ENCODE measurements at regions not wholly inside any gene's neighbourhood (a gene's known extent, or its start where the extent isn't known, plus 50 kb on each side); places are given as distances from the start of the nearest gene placed in this dataset.

DNA sequence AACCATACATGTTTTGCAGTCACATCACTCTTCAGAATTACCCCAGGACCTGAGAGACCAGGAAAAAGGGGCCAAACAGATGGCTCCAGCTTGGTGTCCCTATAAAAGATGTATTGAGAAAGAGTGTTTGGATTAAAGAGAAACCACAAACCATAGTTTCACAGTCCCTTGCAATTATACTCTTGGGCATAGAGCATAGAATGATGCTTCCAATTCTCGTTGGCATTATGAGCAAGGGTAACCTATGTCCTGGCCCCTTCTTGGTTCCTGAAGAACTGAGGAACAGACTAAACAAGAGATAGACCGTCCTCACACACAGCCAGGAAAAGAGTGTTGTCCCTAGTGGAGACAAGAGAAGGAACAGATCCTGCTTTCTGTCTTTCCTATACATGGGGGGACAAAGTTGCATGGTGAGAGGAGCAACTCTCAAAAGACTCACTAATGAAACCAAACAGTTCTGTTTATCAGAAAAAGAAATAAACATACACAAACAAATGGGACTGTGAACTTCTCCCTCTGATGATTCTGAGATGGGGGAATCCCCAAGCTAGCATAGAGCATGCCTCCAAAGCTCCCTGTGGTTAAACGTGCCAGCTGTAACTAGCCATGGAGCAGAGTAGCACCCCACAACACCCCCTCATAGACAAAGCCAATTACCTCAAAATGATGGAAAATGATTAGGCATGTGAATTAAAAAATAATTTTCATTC, 908.6 kb downstream of the NTRK3 start:
- no peak for DNase-seq

- no peak for DNase-seq
Measured at GRCh38 chr15:87345961-87346360, 910.6 kb downstream of the NTRK3 start.

DNA sequence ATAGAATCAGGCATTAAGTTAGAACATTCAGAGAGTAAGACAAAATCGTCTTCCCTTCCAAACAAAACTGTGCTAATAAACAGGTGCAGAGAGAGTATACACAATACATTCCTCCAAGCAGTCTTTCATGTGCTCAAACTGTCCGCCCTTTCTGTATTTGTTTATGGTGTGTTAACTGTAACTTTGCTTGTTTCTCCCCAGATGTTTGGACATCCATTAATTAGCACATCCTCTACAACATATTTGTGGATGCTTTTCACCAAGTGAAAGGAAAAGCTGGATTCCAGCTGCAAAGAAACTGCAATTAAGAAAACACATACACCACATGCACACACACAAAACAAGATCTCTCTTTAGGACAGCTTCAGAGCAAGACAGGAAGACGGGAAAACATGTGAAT, 912.6 kb downstream of the NTRK3 start:
- DNase-seq: no peak

DNA sequence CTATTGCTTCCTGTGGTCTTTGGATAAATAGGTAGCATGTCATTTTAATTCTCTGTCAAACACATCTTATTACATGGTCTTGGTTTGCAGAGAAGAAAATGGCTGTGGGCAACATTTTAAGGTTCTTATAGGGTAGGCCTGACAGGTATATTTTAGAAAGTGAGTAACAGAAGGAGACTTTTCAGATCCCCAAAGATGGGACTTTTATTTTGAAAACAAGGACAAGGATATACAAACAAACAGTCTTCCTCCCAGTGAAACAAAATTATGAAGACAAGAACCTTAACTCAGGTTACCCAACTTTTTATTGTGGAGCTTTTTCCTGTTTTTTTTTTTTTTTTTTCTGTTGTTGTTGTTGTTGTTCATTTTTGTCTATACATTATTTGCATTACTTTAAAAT, 916.2 kb downstream of the NTRK3 start:
- no peak for DNase-seq

GRCh38 chr15:87326269-87326668, 930.3 kb downstream of the NTRK3 start:
- DNase-seq: no peak

DNA sequence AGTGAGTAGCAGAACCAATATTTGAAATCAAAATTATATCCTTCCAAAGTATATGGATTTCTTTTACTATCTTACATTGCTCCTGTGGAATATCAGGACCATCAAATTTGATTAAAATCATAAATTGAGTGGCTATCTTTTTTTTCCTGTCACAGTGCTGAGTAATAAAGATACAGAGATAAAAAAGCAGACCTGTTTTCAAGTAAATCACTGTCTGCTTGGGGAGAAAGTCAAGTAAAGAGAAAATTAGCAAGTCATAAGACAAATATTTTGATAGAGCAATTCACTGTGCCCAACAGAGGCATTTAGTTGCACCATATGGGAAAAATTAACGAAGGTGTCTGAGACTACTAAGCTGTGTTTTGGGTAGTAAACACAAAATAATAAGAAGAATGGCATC, 933.7 kb downstream of the NTRK3 start:
- no peak for DNase-seq

- no peak for DNase-seq
Measured at GRCh38 chr15:87322265-87322664, 934.3 kb downstream of the NTRK3 start.

- no peak for DNase-seq
Measured at GRCh38 chr15:87317900-87318299, 938.6 kb downstream of the NTRK3 start.

- DNase-seq: no peak
Measured at GRCh38 chr15:87312221-87312620, 944.3 kb downstream of the NTRK3 start.

- no peak for DNase-seq
Measured at GRCh38 chr15:87300146-87300545, 956.4 kb downstream of the NTRK3 start.

DNA sequence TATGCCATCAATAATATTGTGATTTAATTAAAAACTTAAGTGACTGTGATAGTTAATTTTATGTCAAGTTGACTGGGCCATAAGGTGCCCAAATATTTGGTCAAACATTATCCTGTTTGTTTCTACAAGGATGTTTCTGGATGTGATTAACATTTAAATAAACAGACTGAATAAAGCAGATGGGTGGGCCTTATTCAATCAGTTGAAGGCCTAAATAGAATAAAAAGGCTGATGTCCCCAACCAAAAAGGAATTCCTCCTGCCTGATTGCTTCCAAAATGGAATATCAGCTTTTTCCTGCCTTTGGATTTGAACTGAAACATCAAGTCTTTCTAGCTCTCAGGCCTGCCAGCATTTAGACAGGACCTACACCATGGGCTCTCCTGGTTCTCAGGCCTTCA, 961.7 kb downstream of the NTRK3 start:
- DNase-seq: no peak

GRCh38 chr15:87293031-87293430, 963.5 kb downstream of the NTRK3 start:
- no peak for DNase-seq

GRCh38 chr15:87287156-87287555, 969.4 kb downstream of the NTRK3 start:
- no peak for DNase-seq

DNA sequence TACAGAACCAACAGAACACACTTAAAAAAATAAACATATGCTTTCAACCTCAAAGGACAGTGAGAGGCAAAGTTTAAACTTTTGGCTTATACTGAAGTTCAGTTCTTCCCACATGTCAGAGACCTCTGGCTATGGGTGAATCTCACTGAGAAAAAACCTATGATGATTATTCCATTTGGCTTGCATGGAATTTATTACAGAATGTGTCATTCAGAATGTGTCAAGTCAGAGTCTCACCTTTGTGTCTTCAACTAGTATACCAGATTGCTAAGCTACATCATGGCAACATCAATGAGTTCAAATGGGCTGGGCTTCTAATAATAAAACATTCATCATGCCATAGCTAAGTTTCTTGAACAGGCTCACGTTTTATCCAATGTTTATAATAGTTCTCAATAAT, 987.0 kb downstream of the NTRK3 start:
- DNase-seq: no peak

- DNase-seq: no peak
Measured at GRCh38 chr15:87268675-87269074, 987.9 kb downstream of the NTRK3 start.

GRCh38 chr15:87267798-87268197, 988.7 kb downstream of the NTRK3 start:
- no peak for DNase-seq

DNA sequence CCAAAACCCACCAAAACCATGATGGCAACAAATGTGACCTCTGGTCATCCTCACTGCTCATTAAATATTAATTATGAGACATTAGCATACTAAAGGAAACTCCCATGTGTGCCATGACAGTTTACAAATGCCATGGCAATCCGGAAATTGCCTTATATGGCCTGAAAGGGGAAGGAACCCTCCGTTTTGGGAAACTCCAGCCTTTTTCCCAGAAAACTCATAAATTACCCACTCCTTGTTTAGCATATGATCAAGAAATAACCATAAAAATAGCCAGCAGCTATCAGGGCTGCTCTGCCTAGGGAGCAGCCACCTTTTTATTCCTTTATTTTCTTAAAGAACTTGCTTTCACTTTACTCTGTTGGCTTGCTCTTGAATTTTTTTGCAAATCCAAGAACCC, 992.7 kb downstream of the NTRK3 start:
- DNase-seq: no peak

GRCh38 chr15:87263296-87263695, 993.2 kb downstream of the NTRK3 start:
- DNase-seq: no peak

- no peak for DNase-seq
Measured at GRCh38 chr15:87245592-87245991, 1010.9 kb downstream of the NTRK3 start.

GRCh38 chr15:87243474-87243873, 1013.1 kb downstream of the NTRK3 start:
- no peak for DNase-seq

GRCh38 chr15:87239582-87240230, 1016.8 kb downstream of the NTRK3 start:
- no peak for DNase-seq

DNA sequence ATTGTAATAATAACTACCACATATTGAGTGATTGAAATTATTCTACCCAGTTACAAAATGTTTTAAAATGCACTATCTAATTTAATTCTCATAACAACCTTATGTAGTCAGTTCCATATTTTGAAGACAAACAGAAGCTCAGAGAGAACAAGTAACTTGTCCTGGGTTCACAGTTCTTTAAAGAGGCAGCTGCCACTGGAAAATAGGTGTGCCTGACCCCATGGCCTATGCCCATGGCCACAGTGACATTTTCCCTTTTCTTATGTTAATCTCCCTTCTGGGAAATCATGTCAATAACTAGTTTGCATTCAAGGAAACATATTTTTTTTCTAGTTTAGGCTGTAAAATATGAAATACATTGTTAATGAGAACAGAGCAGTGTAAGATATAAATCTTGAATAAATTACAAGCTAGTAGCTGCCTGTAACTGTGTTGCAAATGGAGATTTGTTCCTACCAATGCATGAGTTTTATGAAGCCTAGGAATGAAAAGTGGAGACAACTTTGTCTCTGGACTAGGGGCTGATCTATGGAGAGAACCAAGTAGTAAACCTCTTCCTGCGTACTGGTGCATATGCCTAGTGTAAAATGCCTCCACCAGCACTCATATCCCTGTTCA, 1018.0 kb downstream of the NTRK3 start:
- DNase-seq: no peak

- no peak for DNase-seq
Measured at GRCh38 chr15:87228460-87228859, 1028.1 kb downstream of the NTRK3 start.

DNA sequence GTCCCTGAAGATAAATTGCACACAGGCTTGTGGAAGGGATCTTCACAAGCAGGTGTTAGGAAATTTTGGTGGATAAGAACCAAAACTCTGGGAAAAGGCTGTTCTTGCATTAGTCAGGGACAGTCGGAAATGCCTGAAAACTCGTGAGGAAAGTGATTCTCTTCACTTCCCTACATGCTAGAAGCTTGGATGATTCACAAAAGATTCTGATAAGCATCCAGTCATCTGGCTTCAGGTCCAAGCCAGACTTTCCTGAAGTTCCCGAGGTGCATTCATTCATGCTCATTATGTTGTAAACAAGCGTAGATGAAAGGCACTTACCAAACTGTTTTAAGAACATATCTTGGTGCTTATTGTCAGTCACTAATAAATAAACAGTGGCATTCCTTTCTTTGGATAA, 1028.7 kb downstream of the NTRK3 start:
- DNase-seq: no peak
